Mesothelial cell of epicardium (in vitro differentiated cells): ENCODE measurements at regions not wholly inside any gene's neighbourhood (a gene's known extent, or its start where the extent isn't known, plus 50 kb on each side); places are given as distances from the start of the nearest gene placed in this dataset.

Experiments
- DNase-seq, 2 experiments: peaks; one replicate each; pipeline ENCODE4 v3.0.0; 2021; ENCODE audit warnings: low spot score in 2 of 2; ENCODE audit not compliant: unreplicated experiment in 2 of 2
- H3K27ac Mint-ChIP-seq: 2 replicates; pipeline ENCODE4 v1.8.0; 2021; ENCODE audit warnings: mixed read lengths
- H3K27me3 Mint-ChIP-seq: 2 replicates; pipeline ENCODE4 v1.8.0; 2021; ENCODE audit warnings: low read depth, mixed read lengths
- H3K36me3 Mint-ChIP-seq: 2 replicates; pipeline ENCODE4 v1.8.0; 2021; ENCODE audit warnings: mixed read lengths
- H3K4me1 Mint-ChIP-seq: 2 replicates; pipeline ENCODE4 v1.8.0; 2021; ENCODE audit warnings: mixed read lengths
- H3K4me3 Mint-ChIP-seq: 2 replicates; pipeline ENCODE4 v1.8.0; 2021; ENCODE audit warnings: mild to moderate bottlenecking, moderate library complexity, mixed read lengths
- H3K9me3 Mint-ChIP-seq: 2 replicates; pipeline ENCODE4 v1.8.0; 2021; ENCODE audit warnings: mixed read lengths
- TF ChIP-seq, protein P1 (sequence below): fragments of 200-600 bp; sonication (generic); IDR thresholded peaks from one replicate; pipeline ENCODE4 v1.5.0; 2021; ENCODE audit warnings: antibody characterized with exemption; ENCODE audit not compliant: unreplicated experiment

DNA sequence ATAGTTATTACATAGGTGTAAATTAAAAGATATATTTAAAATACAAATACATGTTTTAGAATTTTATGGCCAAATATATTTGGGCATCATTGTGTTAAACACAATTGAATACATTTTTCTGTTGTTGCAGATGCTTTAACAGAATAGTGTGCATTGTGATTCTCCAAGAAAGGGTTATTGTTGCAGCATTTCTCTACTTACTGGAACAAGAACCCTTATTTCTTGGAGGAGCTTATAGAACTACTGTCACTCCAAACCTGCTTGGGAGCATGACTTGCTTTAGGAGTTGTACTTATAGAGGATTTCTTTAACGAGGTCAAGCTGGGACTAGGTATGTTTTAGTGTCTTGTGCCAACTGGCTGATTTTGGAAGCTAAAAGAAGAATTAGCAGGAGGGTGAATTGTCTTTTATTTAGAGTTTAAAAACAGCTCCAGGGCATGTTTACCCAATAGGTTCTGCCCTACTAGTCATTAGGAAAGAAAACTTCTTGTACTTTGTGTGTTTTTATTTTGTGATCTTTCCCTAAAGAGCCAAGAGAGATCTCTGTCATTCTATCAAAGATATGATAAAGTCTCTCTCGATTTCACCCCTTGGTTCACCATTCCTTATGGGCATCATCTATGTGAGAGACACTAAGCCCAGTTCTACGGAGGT lies 279.8 kb upstream of the SALL1 start:
- peaks cover 5% of the 10 kb centered on the region for H3K4me1 Mint-ChIP-seq
- no peaks in the 10 kb centered on the region for H3K36me3 Mint-ChIP-seq
- H3K9me3 Mint-ChIP-seq: no peaks in the 10 kb centered on the region
- H3K27me3 Mint-ChIP-seq: peaks cover 28% of the 10 kb centered on the region
- no peak for DNase-seq
- H3K4me3 Mint-ChIP-seq: no peak overlapping the region
- TF ChIP-seq, protein P1, sequence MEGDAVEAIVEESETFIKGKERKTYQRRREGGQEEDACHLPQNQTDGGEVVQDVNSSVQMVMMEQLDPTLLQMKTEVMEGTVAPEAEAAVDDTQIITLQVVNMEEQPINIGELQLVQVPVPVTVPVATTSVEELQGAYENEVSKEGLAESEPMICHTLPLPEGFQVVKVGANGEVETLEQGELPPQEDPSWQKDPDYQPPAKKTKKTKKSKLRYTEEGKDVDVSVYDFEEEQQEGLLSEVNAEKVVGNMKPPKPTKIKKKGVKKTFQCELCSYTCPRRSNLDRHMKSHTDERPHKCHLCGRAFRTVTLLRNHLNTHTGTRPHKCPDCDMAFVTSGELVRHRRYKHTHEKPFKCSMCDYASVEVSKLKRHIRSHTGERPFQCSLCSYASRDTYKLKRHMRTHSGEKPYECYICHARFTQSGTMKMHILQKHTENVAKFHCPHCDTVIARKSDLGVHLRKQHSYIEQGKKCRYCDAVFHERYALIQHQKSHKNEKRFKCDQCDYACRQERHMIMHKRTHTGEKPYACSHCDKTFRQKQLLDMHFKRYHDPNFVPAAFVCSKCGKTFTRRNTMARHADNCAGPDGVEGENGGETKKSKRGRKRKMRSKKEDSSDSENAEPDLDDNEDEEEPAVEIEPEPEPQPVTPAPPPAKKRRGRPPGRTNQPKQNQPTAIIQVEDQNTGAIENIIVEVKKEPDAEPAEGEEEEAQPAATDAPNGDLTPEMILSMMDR: no peak
- H3K27ac Mint-ChIP-seq: no peak overlapping the region

DNA sequence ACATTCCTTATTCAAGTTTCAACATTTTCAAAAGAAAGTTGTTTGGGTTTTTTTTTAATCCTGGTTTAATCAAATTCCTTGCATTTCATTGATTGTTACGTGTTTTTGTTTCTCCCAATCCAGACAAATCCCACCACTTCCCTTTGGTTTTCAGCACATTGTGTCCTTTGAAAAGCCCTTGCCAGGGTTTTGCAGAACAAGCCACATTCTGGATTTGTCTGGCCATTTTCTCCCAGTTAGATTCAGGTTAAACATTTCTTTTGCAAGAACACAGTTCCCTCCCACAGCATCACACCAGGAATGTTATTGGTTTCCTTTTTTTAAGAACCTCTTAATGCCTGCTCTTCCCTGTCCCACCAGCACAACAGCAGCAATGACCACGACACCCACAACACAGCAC lies 278.0 kb upstream of the SALL1 start:
- no peaks in the 10 kb centered on the region for H3K36me3 Mint-ChIP-seq
- no peak for DNase-seq
- H3K9me3 Mint-ChIP-seq: no peaks in the 10 kb centered on the region
- H3K27me3 Mint-ChIP-seq: peaks cover 20% of the 10 kb centered on the region
- TF ChIP-seq, protein P1: no peak
- H3K4me1 Mint-ChIP-seq: peaks cover 5% of the 10 kb centered on the region
- H3K27ac Mint-ChIP-seq: no peak overlapping the region
- H3K4me3 Mint-ChIP-seq: no peak overlapping the region

DNA sequence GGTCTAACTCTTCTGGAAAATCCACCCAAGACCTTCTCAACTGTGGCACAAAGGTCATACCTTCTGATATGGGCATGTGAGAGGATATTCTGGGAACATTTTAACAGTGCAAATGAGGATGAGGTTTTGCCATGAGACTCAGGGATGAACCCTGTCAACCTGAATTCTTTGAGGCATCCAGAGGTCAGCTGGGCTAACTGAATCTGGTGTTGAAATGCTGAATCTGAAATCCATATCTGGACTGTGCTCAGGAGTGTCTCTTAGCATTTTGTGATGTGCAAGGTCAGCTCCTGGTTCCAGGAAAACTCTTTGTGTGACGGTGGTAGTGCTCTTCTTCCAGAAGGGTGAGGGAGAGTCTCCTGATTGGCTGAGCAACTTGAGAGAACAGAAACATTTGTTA lies 276.0 kb upstream of the SALL1 start:
- Mint-ChIP-seq H3K4me1 (peaks cover 5% of the 10 kb centered on the region), H3K4me3 (no peak overlapping the region), H3K27ac (no peak overlapping the region), H3K9me3 (no peaks in the 10 kb centered on the region), H3K36me3 (no peaks in the 10 kb centered on the region), H3K27me3 (peaks cover 16% of the 10 kb centered on the region)
- TF ChIP-seq, protein P1: no peak
- DNase-seq: no peak

DNA sequence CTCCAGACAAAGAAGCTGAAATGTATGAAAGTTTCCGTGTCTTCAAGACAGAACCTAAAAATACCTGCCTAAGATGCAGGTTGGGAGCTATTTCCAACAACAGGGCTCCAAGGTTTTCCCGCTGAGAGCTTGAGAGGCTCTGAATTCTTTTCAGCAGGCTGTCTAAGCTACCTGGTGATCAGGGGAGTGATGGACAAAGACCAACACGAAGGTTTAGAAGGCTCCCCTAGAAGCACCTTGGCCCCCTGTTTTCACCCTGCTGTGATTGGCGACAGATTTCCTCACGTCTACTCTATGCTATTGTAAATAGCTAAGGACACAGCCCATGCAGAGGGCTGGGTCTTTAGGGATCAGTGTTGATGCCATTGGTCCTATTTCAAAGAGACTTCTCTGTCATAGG lies 275.2 kb upstream of the SALL1 start:
- DNase-seq: no peak
- Mint-ChIP-seq H3K9me3 (no peaks in the 10 kb centered on the region), H3K4me3 (no peak overlapping the region), H3K27me3 (peaks cover 16% of the 10 kb centered on the region), H3K36me3 (no peaks in the 10 kb centered on the region), H3K27ac (no peak overlapping the region), H3K4me1 (peaks cover under 1% of the 10 kb centered on the region)
- TF ChIP-seq, protein P1: no peak

DNA sequence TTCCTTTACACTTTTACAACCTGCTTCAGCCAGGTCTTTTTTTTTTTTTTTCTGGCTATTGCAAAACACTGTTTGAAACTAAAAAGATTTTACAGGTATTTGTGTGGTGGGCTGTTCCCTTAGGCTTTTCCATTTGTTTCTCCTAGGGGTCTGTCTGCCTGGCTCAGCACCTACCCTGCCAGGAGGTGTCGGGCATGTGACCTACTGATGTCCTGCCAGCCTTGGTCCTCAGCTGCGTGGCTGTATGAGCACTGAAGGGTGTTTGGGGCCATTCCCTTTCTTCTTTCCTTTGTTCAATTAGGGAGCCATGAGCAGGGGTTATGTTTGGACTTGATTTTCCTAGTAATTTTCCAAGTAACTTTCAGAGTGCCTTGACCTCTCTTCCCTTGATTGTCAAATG lies 269.2 kb upstream of the SALL1 start:
- H3K27ac Mint-ChIP-seq: no peak overlapping the region
- no peaks in the 10 kb centered on the region for H3K36me3 Mint-ChIP-seq
- TF ChIP-seq, protein P1: no peak
- H3K9me3 Mint-ChIP-seq: no peaks in the 10 kb centered on the region
- no peaks in the 10 kb centered on the region for H3K4me1 Mint-ChIP-seq
- H3K27me3 Mint-ChIP-seq: peaks cover 6% of the 10 kb centered on the region
- DNase-seq: no peak
- H3K4me3 Mint-ChIP-seq: no peak overlapping the region

DNA sequence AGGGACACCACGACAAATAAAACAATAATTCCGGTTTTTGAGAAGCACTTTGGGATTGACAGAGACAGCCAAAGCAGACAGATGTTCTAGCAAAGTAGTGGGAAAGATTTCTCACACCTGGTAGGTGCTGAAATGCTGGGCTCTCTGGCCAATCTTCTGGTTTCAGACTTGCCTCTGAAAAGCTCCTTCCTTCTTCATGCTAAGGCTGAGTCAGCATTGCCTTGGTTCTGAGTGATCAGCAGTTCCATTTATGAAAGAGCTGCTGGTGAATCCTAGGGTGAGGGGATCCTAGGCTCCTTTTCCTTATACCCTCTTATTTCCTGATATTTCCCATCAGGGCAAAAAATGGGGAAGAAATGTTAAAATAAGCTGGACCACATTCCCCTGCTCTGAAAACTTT lies 268.7 kb upstream of the SALL1 start:
- no peaks in the 10 kb centered on the region for H3K36me3 Mint-ChIP-seq
- H3K4me1 Mint-ChIP-seq: no peaks in the 10 kb centered on the region
- TF ChIP-seq, protein P1: no peak

More for the DNA sequence above, 268.7 kb upstream of the SALL1 start:
- Mint-ChIP-seq H3K27me3 (peaks cover 6% of the 10 kb centered on the region), H3K4me3 (no peak overlapping the region), H3K9me3 (no peaks in the 10 kb centered on the region), H3K27ac (no peak overlapping the region)
- DNase-seq: no peak
